Muscle of arm (tissue), 1 donor: ENCODE measurements at regions not wholly inside any gene's neighbourhood (a gene's known extent, or its start where the extent isn't known, plus 50 kb on each side); places are given as distances from the start of the nearest gene placed in this dataset.

Experiments used
- DNase-seq: peaks from one replicate; pipeline ENCODE4 v3.0.0-alpha.2; 2013

- DNase-seq, result peak; percentile 44
Observed at GRCh38 chr1:201769966-201770365, 59.0 kb upstream of the IPO9 start.

- no peak for DNase-seq
Observed at GRCh38 chr1:201771466-201771865, 57.5 kb upstream of the IPO9 start.

- DNase-seq, result no peak
Observed at GRCh38 chr1:201772178-201772577, 56.8 kb upstream of the IPO9 start.

DNA sequence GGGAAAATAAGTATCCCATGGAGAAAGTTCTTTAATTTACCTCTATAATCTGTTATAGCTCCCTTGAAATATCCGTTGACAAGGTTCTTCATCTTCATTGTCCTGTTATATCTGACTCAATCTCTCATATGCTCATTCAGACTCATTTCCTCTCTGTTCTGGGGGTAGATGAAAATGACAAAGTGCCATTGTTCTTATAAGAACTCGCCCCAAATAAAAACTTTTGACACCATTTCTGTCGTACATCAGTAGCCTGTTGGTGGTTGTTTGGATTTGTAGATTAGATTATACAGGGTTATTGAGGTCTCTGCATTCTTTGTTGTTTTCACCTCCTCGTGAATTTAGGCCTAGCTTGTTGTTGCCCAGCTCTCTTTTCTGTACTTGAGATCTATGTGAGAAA is 55.2 kb upstream of the IPO9 start:
- no peak for DNase-seq

- no peak for DNase-seq
Observed at GRCh38 chr1:201774224-201774982, 54.6 kb upstream of the IPO9 start.

GRCh38 chr1:201774983-201775344 is 54.0 kb upstream of the IPO9 start:
- DNase-seq, result no peak

GRCh38 chr1:201775380-201775779 is 53.6 kb upstream of the IPO9 start:
- no peak for DNase-seq

DNA sequence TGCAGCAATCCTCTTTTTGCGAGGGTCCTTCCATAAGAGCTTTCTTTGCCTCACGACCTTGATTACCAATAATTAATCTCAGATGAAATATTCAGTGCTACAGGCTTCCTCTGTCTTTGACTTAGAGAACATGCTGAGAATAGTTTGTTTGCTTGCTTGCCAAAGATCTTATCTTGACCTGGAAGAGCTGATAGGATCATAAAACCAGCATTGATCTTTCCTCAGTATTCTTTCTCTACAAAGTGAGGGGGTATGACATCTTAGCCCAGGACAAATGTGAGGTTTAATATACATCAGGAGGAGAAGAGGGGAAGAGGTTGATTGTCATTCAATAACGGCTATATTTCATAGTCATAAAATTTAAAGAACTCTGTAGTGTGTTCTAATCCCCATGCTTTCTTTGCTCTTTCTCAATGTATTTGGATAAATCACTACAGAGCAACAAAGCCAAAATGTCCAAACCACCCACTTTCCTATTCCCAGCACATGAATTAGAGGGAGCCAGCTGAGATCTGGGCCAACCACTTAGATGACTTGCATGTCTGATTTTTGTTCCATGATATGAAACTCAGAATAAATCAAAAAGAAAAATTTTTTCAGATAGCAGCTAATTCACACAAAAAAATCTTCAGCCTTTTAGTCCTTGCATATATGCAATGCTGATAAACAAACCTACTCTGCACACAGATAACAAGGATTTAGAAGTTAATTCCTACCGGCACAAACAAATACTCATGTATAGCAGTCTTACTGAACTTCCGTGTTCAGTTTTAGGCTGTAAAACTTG is 50.5 kb upstream of the IPO9 start:
- no peak for DNase-seq
